B cell (primary cell): ENCODE measurements at regions not wholly inside any gene's neighbourhood (a gene's known extent, or its start where the extent isn't known, plus 50 kb on each side); places are given as distances from the start of the nearest gene placed in this dataset.

ENCODE experiments used
- ATAC-seq: fragments of 200-7000 bp; cut with Tn5 transposase; one replicate; pipeline ENCODE4 v1.10.0; 2021; ENCODE audit warnings: low read depth, mild to moderate bottlenecking, moderate number of reproducible peaks, moderate library complexity
- CTCF ChIA-PET: fragments of 350-600 bp; sonication (Branson Sonifier 250); formaldehyde crosslinking; loops from one replicate; lab custom pipeline; 2021; ENCODE audit warnings: antibody characterized with exemption, inconsistent platforms; lab: Charles Lee
- POLR2A ChIA-PET: fragments of 350-600 bp; sonication (Branson Sonifier 250); formaldehyde crosslinking; loops from one replicate; lab custom pipeline; 2021; ENCODE audit warnings: antibody characterized with exemption; lab: Charles Lee
- DNase-seq: peaks from one replicate; pipeline ENCODE4 v3.0.0; 2013
- H2AFZ ChIP-seq: 2 replicates; pipeline ENCODE4 v1.6.1; 2012; ENCODE audit warnings: mild to moderate bottlenecking, low read depth, low read length; ENCODE audit not compliant: insufficient read depth, poor library complexity, severe bottlenecking
- H3K27ac ChIP-seq, 2 donors: 1 replicate in 1 of 2; 2 replicates in 1 of 2; pipeline ENCODE4 v1.5.1; 2012 to 2013; ENCODE audit warnings: low read length in 2 of 2, mild to moderate bottlenecking in 2 of 2, moderate library complexity in 1 of 2
- H3K27me3 ChIP-seq, 4 experiments: fragments of 200-600 bp in 1 of 4; sonication (generic) in 1 of 4; replicated peaks in 1 of 4; 1 replicate in 2 of 4; 2 replicates in 2 of 4; pipeline versions ENCODE4 v1.6.1 to v1.7.0; 2013 to 2016; ENCODE audit warnings: low read length in 3 of 4, mild to moderate bottlenecking in 2 of 4, mixed read lengths in 1 of 4, moderate library complexity in 1 of 4; ENCODE audit not compliant: insufficient read depth in 4 of 4, control insufficient read depth in 3 of 4; ENCODE audit errors: control extremely low read depth in 1 of 4
- H3K36me3 ChIP-seq, 2 experiments: replicated peaks in 1 of 2; 1 replicate in 1 of 2; 2 replicates in 1 of 2; pipeline versions ENCODE4 v1.6.1 to v1.7.1; 2013; ENCODE audit warnings: low read length in 1 of 2; ENCODE audit not compliant: insufficient read depth in 2 of 2, control insufficient read depth in 1 of 2; ENCODE audit errors: control extremely low read depth in 1 of 2, extremely low read depth in 1 of 2
- H3K4me1 ChIP-seq, 2 donors: fragments of 200-600 bp in 1 of 2; sonication (generic) in 1 of 2; 1 replicate in 1 of 2; 2 replicates in 1 of 2; pipeline versions ENCODE4 v1.5.1 to v1.6.1; 2013 to 2017; ENCODE audit warnings: low read length in 2 of 2; ENCODE audit not compliant: control insufficient read depth in 2 of 2, insufficient read depth in 2 of 2
- H3K4me2 ChIP-seq: replicated peaks from 2 replicates; pipeline ENCODE3; 2012; ENCODE audit warnings: mild to moderate bottlenecking, low read depth, low read length; ENCODE audit not compliant: poor library complexity, severe bottlenecking
- H3K4me3 ChIP-seq, 5 experiments: fragments of 200-600 bp in 1 of 5; sonication (generic) in 1 of 5; 1 replicate in 3 of 5; 2 replicates in 2 of 5; pipeline versions ENCODE4 v1.5.1 to v1.7.0; 2011 to 2016; ENCODE audit warnings: low read length in 4 of 5, mild to moderate bottlenecking in 4 of 5, low read depth in 2 of 5, control low read depth in 1 of 5, moderate library complexity in 1 of 5; ENCODE audit not compliant: insufficient read depth in 1 of 5; ENCODE audit errors: control extremely low read depth in 1 of 5, extremely low read depth in 1 of 5
- H3K79me2 ChIP-seq: fragments of 200-600 bp; sonication (generic); one replicate; pipeline ENCODE4 v1.6.0; 2016; ENCODE audit warnings: low read length; ENCODE audit not compliant: control insufficient read depth, insufficient read depth
- H3K9ac ChIP-seq: fragments of 200-600 bp; sonication (generic); 2 replicates; pipeline ENCODE4 v1.6.1; 2017; ENCODE audit warnings: mild to moderate bottlenecking, low read length, moderate library complexity
- H3K9me3 ChIP-seq, 3 donors: one replicate each; pipeline versions ENCODE4 v1.6.1 to v1.7.1; 2013; ENCODE audit warnings: low read length in 2 of 3; ENCODE audit not compliant: control insufficient read depth in 2 of 3, insufficient read depth in 1 of 3; ENCODE audit errors: control extremely low read depth in 1 of 3
- H4K20me1 ChIP-seq: 2 replicates; pipeline ENCODE4 v1.6.0; 2012; ENCODE audit warnings: mild to moderate bottlenecking, low read length; ENCODE audit not compliant: insufficient read depth, control insufficient read depth, poor library complexity, severe bottlenecking
- H3K27ac Mint-ChIP-seq: one replicate; pipeline ENCODE4 v1.8.0; 2021; ENCODE audit warnings: mixed read lengths
- H3K27me3 Mint-ChIP-seq: one replicate; pipeline ENCODE4 v1.8.0; 2021; ENCODE audit warnings: mixed read lengths
- H3K4me1 Mint-ChIP-seq: one replicate; pipeline ENCODE4 v1.8.0; 2021; ENCODE audit warnings: mixed read lengths
- H3K4me3 Mint-ChIP-seq: one replicate; pipeline ENCODE4 v1.8.0; 2021; ENCODE audit warnings: mixed read lengths
- H3K9me3 Mint-ChIP-seq: one replicate; pipeline ENCODE4 v1.8.0; 2022; ENCODE audit warnings: mixed read lengths; ENCODE audit not compliant: insufficient read depth
- CTCF ChIP-seq: fragments of 200-600 bp; IDR thresholded peaks from one replicate; pipeline ENCODE4 v1.8.0; 2022; ENCODE audit warnings: antibody characterized with exemption, mild to moderate bottlenecking
- EZH2 ChIP-seq: IDR thresholded peaks from 2 replicates; pipeline ENCODE4 v1.6.1; 2012; ENCODE audit warnings: borderline replicate concordance, low read depth, mild to moderate bottlenecking, moderate library complexity, low read length; ENCODE audit not compliant: insufficient read depth, poor library complexity, severe bottlenecking
- WGBS: methylation state at CpG from one replicate; pipeline ENCODE4 v1.1.5; 2013; ENCODE audit warnings: missing lambda C conversion rate; ENCODE audit not compliant: insufficient coverage; 5-methylcytosine and 5-hydroxymethylcytosine counted together
- intact Hi-C: fragments of 100-400 bp; cut with micrococcal nuclease; formaldehyde crosslinking; loops from one replicate; pipeline ENCODE4 v1.10.0; 2022

GRCh38 chr11:116452461-116452860 is 320.3 kb downstream of the BUD13 start:
- no peak for DNase-seq
- Histone ChIP-seq H3K9ac (no peak overlapping the region), H3K4me1 (no peaks in the 10 kb centered on the region), H3K4me3 (no peak overlapping the region), H3K36me3 (no peaks in the 10 kb centered on the region), H3K27me3 (no peaks in the 10 kb centered on the region), H4K20me1 (no peaks in the 10 kb centered on the region), H3K79me2 (no peaks in the 10 kb centered on the region), H2AFZ (no peak overlapping the region), H3K27ac (no peak overlapping the region), H3K4me2 (no peak overlapping the region), H3K9me3 (peaks cover 0 to 7% (median 0%) of the 10 kb centered on the region in 3 donors)
- intact Hi-C loops = no loop called here
- no peak overlapping the region for H3K27ac Mint-ChIP-seq
- H3K4me1 Mint-ChIP-seq = no peaks in the 10 kb centered on the region
- H3K9me3 Mint-ChIP-seq = peaks cover 6% of the 10 kb centered on the region
- no peak overlapping the region for H3K4me3 Mint-ChIP-seq
- 90% methylated on average over 2 of the region's 3 CpGs for WGBS
- POLR2A ChIA-PET = no interaction called here
- H3K27me3 Mint-ChIP-seq = peaks cover 7% of the 10 kb centered on the region
- no peak for TF ChIP-seq EZH2
- no peak for TF ChIP-seq CTCF
- CTCF ChIA-PET = no interaction called here
- no peak for ATAC-seq

- ATAC-seq = no peak
- CTCF ChIA-PET = no interaction called here
Measured at GRCh38 chr11:116449522-116449921, 323.3 kb downstream of the BUD13 start.

More at GRCh38 chr11:116449522-116449921, 323.3 kb downstream of the BUD13 start:
- no peak overlapping the region for H3K4me2 ChIP-seq
- H3K9ac ChIP-seq = no peak overlapping the region
- H3K9me3 ChIP-seq = peaks cover 0 to 7% (median 0%) of the 10 kb centered on the region in 3 donors
- H3K27me3 ChIP-seq = no peaks in the 10 kb centered on the region
- Mint-ChIP-seq H3K4me1 (no peaks in the 10 kb centered on the region), H3K27me3 (peaks cover 12% of the 10 kb centered on the region), H3K4me3 (no peak overlapping the region), H3K27ac (no peak overlapping the region), H3K9me3 (peaks cover 6% of the 10 kb centered on the region)
- no peak overlapping the region for H2AFZ ChIP-seq
- H3K36me3 ChIP-seq = no peaks in the 10 kb centered on the region
- WGBS = no CpG with 5 or more reads among the region's 1 CpG
- H4K20me1 ChIP-seq = no peaks in the 10 kb centered on the region
- DNase-seq = no peak
- intact Hi-C loops = no loop called here
- no peaks in the 10 kb centered on the region for H3K4me1 ChIP-seq
- POLR2A ChIA-PET = no interaction called here
- H3K4me3 ChIP-seq = no peak overlapping the region
- H3K27ac ChIP-seq = no peak overlapping the region
- no peak for TF ChIP-seq CTCF
- TF ChIP-seq EZH2 = no peak
- H3K79me2 ChIP-seq = no peaks in the 10 kb centered on the region
